IMR-90 (cell line): ENCODE measurements at regions not wholly inside any gene's neighbourhood (a gene's known extent, or its start where the extent isn't known, plus 50 kb on each side); places are given as distances from the start of the nearest gene placed in this dataset.

Experiments
- ATAC-seq: fragments of 200-7000 bp; cut with Tn5 transposase; 2 replicates; pipeline ENCODE4 v1.9.1; 2020; ENCODE audit warnings: low read depth, mild to moderate bottlenecking, moderate library complexity
- BruUV-seq: library from RNA; stranded (reverse); fragments of 400-500 nt; replicated peaks from 2 replicates; lab custom pipeline; 2021; lab: Mats Ljungman, UMichigan
- CTCF ChIA-PET: fragments of 300-600 bp; formaldehyde crosslinking; extraction: SDS; loops from one replicate; lab custom pipeline; 2021; ENCODE audit warnings: antibody characterized with exemption; lab: Yijun Ruan, JAX
- POLR2A ChIA-PET: fragments of 300-600 bp; sonication (Branson Sonifier 250); formaldehyde crosslinking; loops from one replicate; lab custom pipeline; 2022; ENCODE audit warnings: antibody characterized with exemption; ENCODE audit not compliant: unreplicated experiment; lab: Charles Lee
- DNase-seq: peaks from one replicate; pipeline ENCODE4 v3.0.0; 2013
- H2AFZ ChIP-seq: replicated peaks from 2 replicates; pipeline ENCODE3; 2013; ENCODE audit warnings: low read length, mild to moderate bottlenecking; ENCODE audit not compliant: poor library complexity
- H2AK5ac ChIP-seq: 2 replicates; pipeline ENCODE4 v1.6.1; 2013; ENCODE audit warnings: low read depth, low read length, inconsistent platforms
- H2AK9ac ChIP-seq: replicated peaks from 2 replicates; pipeline ENCODE3; 2013; ENCODE audit warnings: mild to moderate bottlenecking, low read depth, low read length, moderate library complexity; ENCODE audit not compliant: poor library complexity
- H2BK120ac ChIP-seq: 2 replicates; pipeline ENCODE4 v1.6.1; 2013; ENCODE audit warnings: low read depth, low read length, inconsistent platforms
- H2BK15ac ChIP-seq: 3 replicates; pipeline ENCODE4 v1.6.1; 2013; ENCODE audit warnings: low read depth, low read length, inconsistent platforms
- H2BK20ac ChIP-seq: 2 replicates; pipeline ENCODE4 v1.6.1; 2013; ENCODE audit warnings: low read depth, mild to moderate bottlenecking, inconsistent platforms, low read length, moderate library complexity
- H2BK5ac ChIP-seq: 2 replicates; pipeline ENCODE4 v1.6.1; 2013; ENCODE audit warnings: mild to moderate bottlenecking, low read depth, low read length, inconsistent platforms; ENCODE audit not compliant: poor library complexity, severe bottlenecking
- H3K14ac ChIP-seq: replicated peaks from 2 replicates; pipeline ENCODE4 v1.6.1; 2013; ENCODE audit warnings: low read depth, low read length, inconsistent platforms
- H3K18ac ChIP-seq: 2 replicates; pipeline ENCODE4 v1.6.1; 2013; ENCODE audit warnings: low read depth, low read length, control low read depth
- H3K23ac ChIP-seq: 2 replicates; pipeline ENCODE4 v1.6.1; 2013; ENCODE audit warnings: low read depth, low read length, inconsistent platforms
- H3K27ac ChIP-seq: 2 replicates; pipeline ENCODE4 v1.5.1; 2013; ENCODE audit warnings: mild to moderate bottlenecking, control low read depth, low read length; ENCODE audit not compliant: insufficient read depth
- H3K27me3 ChIP-seq: 2 replicates; pipeline ENCODE4 v1.6.1; 2013; ENCODE audit warnings: low read length; ENCODE audit not compliant: control insufficient read depth, insufficient read depth
- H3K36me3 ChIP-seq: 2 replicates; pipeline ENCODE4 v1.6.1; 2013; ENCODE audit warnings: low read length, mixed read lengths; ENCODE audit not compliant: control insufficient read depth, insufficient read depth
- H3K4ac ChIP-seq: 2 replicates; pipeline ENCODE4 v1.6.1; 2013; ENCODE audit warnings: low read depth, low read length, inconsistent platforms
- H3K4me1 ChIP-seq: 2 replicates; pipeline ENCODE4 v1.6.1; 2013; ENCODE audit warnings: low read length, mixed read lengths; ENCODE audit not compliant: control insufficient read depth, insufficient read depth
- H3K4me2 ChIP-seq: 2 replicates; pipeline ENCODE4 v1.6.1; 2013; ENCODE audit warnings: low read depth, mild to moderate bottlenecking, control low read depth, low read length, moderate library complexity
- H3K4me3 ChIP-seq: 2 replicates; pipeline ENCODE4 v1.5.1; 2013; ENCODE audit warnings: low read depth, mild to moderate bottlenecking, control low read depth, low read length, moderate library complexity; ENCODE audit not compliant: insufficient read depth
- H3K56ac ChIP-seq: 2 replicates; pipeline ENCODE4 v1.6.1; 2013; ENCODE audit warnings: low read length, inconsistent platforms; ENCODE audit not compliant: insufficient read depth; ENCODE audit errors: extremely low read depth
- H3K79me1 ChIP-seq, 2 experiments: 2 replicates each; pipeline ENCODE4 v1.6.1; 2013; ENCODE audit warnings: low read length in 2 of 2, inconsistent platforms in 1 of 2, low read depth in 1 of 2
- H3K9ac ChIP-seq: 2 replicates; pipeline ENCODE4 v1.6.1; 2013; ENCODE audit warnings: low read depth, low read length, control low read depth
- H3K9me1 ChIP-seq: 2 replicates; pipeline ENCODE4 v1.6.1; 2013; ENCODE audit warnings: low read length, inconsistent platforms; ENCODE audit not compliant: insufficient read depth
- H3K9me3 ChIP-seq: 2 replicates; pipeline ENCODE4 v1.6.1; 2013; ENCODE audit warnings: low read length; ENCODE audit not compliant: control insufficient read depth, insufficient read depth
- H4K20me1 ChIP-seq: 2 replicates; pipeline ENCODE4 v1.6.1; 2013; ENCODE audit warnings: low read length, inconsistent platforms; ENCODE audit not compliant: insufficient read depth
- H4K5ac ChIP-seq: 2 replicates; pipeline ENCODE4 v1.6.1; 2013; ENCODE audit warnings: mild to moderate bottlenecking, low read depth, low read length, control low read depth
- H4K8ac ChIP-seq, 2 experiments: 2 replicates each; pipeline ENCODE4 v1.6.1; 2013; ENCODE audit warnings: low read depth in 2 of 2, low read length in 2 of 2, control low read depth in 1 of 2, inconsistent platforms in 1 of 2
- H4K91ac ChIP-seq: 2 replicates; pipeline ENCODE4 v1.6.1; 2013; ENCODE audit warnings: low read depth, low read length, inconsistent platforms; ENCODE audit not compliant: insufficient read depth
- BHLHE40 ChIP-seq: fragments of 150-350 bp; IDR thresholded peaks from 2 replicates; pipeline ENCODE4 v1.6.1; 2016; ENCODE audit warnings: mild to moderate bottlenecking, low read depth, low read length
- CEBPB ChIP-seq: IDR thresholded peaks from 2 replicates; pipeline ENCODE4 v1.6.1; 2012; ENCODE audit warnings: low read depth, low read length, improper control_type of control experiment
- CHD1 ChIP-seq: IDR thresholded peaks from 2 replicates; pipeline ENCODE4 v1.6.1; 2012; ENCODE audit warnings: low read depth, low read length, improper control_type of control experiment
- CTCF ChIP-seq: conservative IDR thresholded peaks from 2 replicates; pipeline ENCODE4 v1.5.1; 2012; ENCODE audit warnings: mild to moderate bottlenecking, low read depth, low read length, improper control_type of control experiment
- ELK1 ChIP-seq: fragments of 150-350 bp; IDR thresholded peaks from 2 replicates; pipeline ENCODE4 v1.6.1; 2016; ENCODE audit warnings: low read depth, mild to moderate bottlenecking, low read length, moderate library complexity, borderline replicate concordance
- FOS ChIP-seq: fragments of 150-350 bp; IDR thresholded peaks from 2 replicates; pipeline ENCODE4 v1.6.1; 2016; ENCODE audit warnings: low read depth, low read length
- MAFK ChIP-seq: IDR thresholded peaks from 2 replicates; pipeline ENCODE4 v1.6.1; 2012; ENCODE audit warnings: low read depth, low read length, improper control_type of control experiment
- MAZ ChIP-seq: IDR thresholded peaks from 2 replicates; pipeline ENCODE4 v1.6.1; 2012; ENCODE audit warnings: low read depth, mild to moderate bottlenecking, low read length, improper control_type of control experiment, moderate library complexity, borderline replicate concordance
- MXI1 ChIP-seq: IDR thresholded peaks from 2 replicates; pipeline ENCODE4 v1.6.1; 2012; ENCODE audit warnings: low read depth, mild to moderate bottlenecking, low read length, moderate library complexity, borderline replicate concordance
- NFE2L2 ChIP-seq: fragments of 150-350 bp; IDR thresholded peaks from 2 replicates; pipeline ENCODE4 v1.6.1; 2016; ENCODE audit warnings: low read depth, mild to moderate bottlenecking, low read length
- POLR2A ChIP-seq: IDR thresholded peaks from 2 replicates; pipeline ENCODE4 v1.6.1; 2012; ENCODE audit warnings: mild to moderate bottlenecking, low read depth, low read length
- RAD21 ChIP-seq: IDR thresholded peaks from 2 replicates; pipeline ENCODE4 v1.6.1; 2012; ENCODE audit warnings: low read length, improper control_type of control experiment
- RCOR1 ChIP-seq: IDR thresholded peaks from 2 replicates; pipeline ENCODE4 v1.6.1; 2012; ENCODE audit warnings: mild to moderate bottlenecking, low read length, improper control_type of control experiment; ENCODE audit not compliant: insufficient replicate concordance
- RFX5 ChIP-seq: IDR thresholded peaks from 2 replicates; pipeline ENCODE4 v1.8.0; 2012; ENCODE audit warnings: low read depth, mild to moderate bottlenecking, low read length, moderate library complexity
- SMC3 ChIP-seq: fragments of 150-350 bp; IDR thresholded peaks from 2 replicates; pipeline ENCODE4 v1.6.1; 2016; ENCODE audit warnings: low read depth, mild to moderate bottlenecking, antibody characterized with exemption, low read length, moderate library complexity
- USF2 ChIP-seq: fragments of 150-350 bp; IDR thresholded peaks from 2 replicates; pipeline ENCODE4 v1.6.1; 2017; ENCODE audit warnings: mild to moderate bottlenecking, antibody characterized with exemption, low read length, low read depth
- WGBS, 2 experiments: methylation state at CpG; one replicate each; pipeline versions ENCODE4 v1.1.5 to v1.1.7; 2013; ENCODE audit warnings: missing lambda C conversion rate in 2 of 2; ENCODE audit not compliant: insufficient read length in 1 of 2; ENCODE audit errors: extremely low coverage in 2 of 2; 5-methylcytosine and 5-hydroxymethylcytosine counted together
- dilution Hi-C: fragments of 300-500 bp; cut with HindIII; formaldehyde crosslinking; loops from one replicate; pipeline ENCODE4 v1.14.3; 2018; ENCODE audit warnings: low sequenced_read_pairs; ENCODE audit not compliant: unreplicated experiment
- in situ Hi-C: fragments of 300-500 bp; cut with MboI; formaldehyde crosslinking; loops from 3 replicates; pipeline ENCODE4 v1.14.3; 2019; ENCODE audit warnings: low sequenced_read_pairs, inconsistent platforms, mixed read lengths
- intact Hi-C: fragments of 100-400 bp; cut with micrococcal nuclease; formaldehyde crosslinking; loops from 2 replicates; pipeline ENCODE4 v1.10.0; 2022

GRCh38 chr11:105334025-105334714, 194.6 kb upstream of the CARD18 start:
- Histone ChIP-seq H2BK20ac (no peak overlapping the region), H3K4me1 (no peaks in the 10 kb centered on the region), H3K27me3 (no peaks in the 10 kb centered on the region), H3K36me3 (no peaks in the 10 kb centered on the region), H3K23ac (no peak overlapping the region), H3K4me2 (no peak overlapping the region), H3K9me1 (0 out of 2 replicates have a peak, but pooled peaks cover 2% of the 10 kb centered on the region), H3K4me3 (no peak overlapping the region), H3K27ac (no peak overlapping the region), H2AFZ (peak overlapping the region; percentile 51), H2AK9ac (no peak overlapping the region), H4K91ac (no peak overlapping the region), H3K14ac (no peak overlapping the region), H2BK5ac (no peak overlapping the region), H3K4ac (no peak overlapping the region), H3K9ac (no peak overlapping the region), H4K8ac (no peak overlapping the region), H4K20me1 (no peaks in the 10 kb centered on the region), H3K9me3 (no peaks in the 10 kb centered on the region), H2AK5ac (no peak overlapping the region), H2BK15ac (no peak overlapping the region), H2BK120ac (no peak overlapping the region), H4K5ac (no peak overlapping the region), H3K56ac (no peak overlapping the region), H3K18ac (no peak overlapping the region), H3K79me1 (no peaks in the 10 kb centered on the region)
- ChIA-PET CTCF (no interaction called here), POLR2A (no interaction called here)
- DNase-seq (no peak), ATAC-seq (no peak)
- in situ Hi-C loops: no loop called here
- WGBS, 2 experiments: 78% methylated on average over 6 of the region's 11 CpGs; no CpG with 5 or more reads in 1 of the 2 experiments
- dilution Hi-C loops: no loop called here
- TF ChIP-seq RFX5: no peak
- TF ChIP-seq CEBPB: no peak
- TF ChIP-seq CTCF: no peak
- no peak for TF ChIP-seq FOS
- no peak for TF ChIP-seq MAZ
- no peak for TF ChIP-seq RAD21
- no peak for TF ChIP-seq POLR2A
- TF ChIP-seq CHD1: no peak
- no peak for TF ChIP-seq SMC3
- no peak for TF ChIP-seq NFE2L2
- TF ChIP-seq USF2: no peak
- no peak for TF ChIP-seq MAFK
- TF ChIP-seq RCOR1: no peak
- TF ChIP-seq ELK1: no peak
- TF ChIP-seq BHLHE40: no peak
- no peak for TF ChIP-seq MXI1
- intact Hi-C loops: no loop called here
- BruUV-seq: no TSS peak
